Neural cell (in vitro differentiated cells): ENCODE measurements at regions not wholly inside any gene's neighbourhood (a gene's known extent, or its start where the extent isn't known, plus 50 kb on each side); places are given as distances from the start of the nearest gene placed in this dataset.

Experiments
- H2AFZ ChIP-seq: fragments of 200-600, 300-800 bp; sonication (generic), shearing (Covaris generic); 2 replicates; pipeline ENCODE4 v1.6.0; 2014; ENCODE audit warnings: low read depth, mild to moderate bottlenecking, antibody characterized with exemption, low read length, moderate library complexity
- H3F3A ChIP-seq: fragments of 200-600 bp; shearing (Covaris generic); 2 replicates; pipeline ENCODE4 v1.6.1; 2016; ENCODE audit warnings: mild to moderate bottlenecking, moderate library complexity, mixed read lengths, antibody characterized with exemption, low read length; ENCODE audit not compliant: insufficient read depth, poor library complexity, severe bottlenecking
- H3K27ac ChIP-seq: fragments of 200-600, 300-800 bp; sonication (generic), shearing (Covaris generic); 2 replicates; pipeline ENCODE4 v1.5.1; 2014; ENCODE audit warnings: mild to moderate bottlenecking, low read length, moderate library complexity
- H3K27me3 ChIP-seq: fragments of 300-800, 200-600 bp; sonication (generic), shearing (Covaris generic); 2 replicates; pipeline ENCODE4 v1.6.0; 2014; ENCODE audit warnings: mild to moderate bottlenecking, low read depth, low read length, moderate library complexity; ENCODE audit not compliant: insufficient read depth
- H3K36me3 ChIP-seq: fragments of 300-800, 200-600 bp; sonication (generic), shearing (Covaris generic); 2 replicates; pipeline ENCODE4 v1.5.1; 2014; ENCODE audit warnings: mild to moderate bottlenecking, antibody characterized with exemption, low read length, moderate library complexity; ENCODE audit not compliant: insufficient read depth
- H3K4me2 ChIP-seq: fragments of 300-800, 200-600 bp; sonication (generic), shearing (Covaris generic); 2 replicates; pipeline ENCODE4 v1.6.0; 2014; ENCODE audit warnings: mild to moderate bottlenecking, low read length
- H3K4me3 ChIP-seq: fragments of 300-800, 200-600 bp; sonication (generic), shearing (Covaris generic); 2 replicates; pipeline ENCODE4 v1.5.1; 2014; ENCODE audit warnings: mild to moderate bottlenecking, low read length, moderate library complexity
- H3K79me2 ChIP-seq: fragments of 200-600 bp; shearing (Covaris generic); replicated peaks from 2 replicates; pipeline ENCODE4 v1.6.0; 2014; ENCODE audit warnings: mild to moderate bottlenecking, low read length, moderate library complexity; ENCODE audit not compliant: insufficient read depth
- H3K9ac ChIP-seq: fragments of 300-800, 200-600 bp; sonication (generic), shearing (Covaris generic); 2 replicates; pipeline ENCODE4 v1.6.1; 2016; ENCODE audit warnings: mild to moderate bottlenecking, low read length, mixed read lengths
- H3K9me2 ChIP-seq: fragments of 200-600 bp; shearing (Covaris generic); 2 replicates; pipeline ENCODE4 v1.6.1; 2016; ENCODE audit warnings: mild to moderate bottlenecking, low read length, mixed read lengths; ENCODE audit not compliant: insufficient read depth
- H3K9me3 ChIP-seq: fragments of 200-600, 300-800 bp; sonication (generic), shearing (Covaris generic); 2 replicates; pipeline ENCODE4 v1.6.1; 2016; ENCODE audit warnings: mild to moderate bottlenecking, mixed run types, low read length, moderate library complexity, mixed read lengths
- H4K20me1 ChIP-seq: fragments of 200-600 bp; shearing (Covaris generic); 2 replicates; pipeline ENCODE4 v1.6.1; 2016; ENCODE audit warnings: mild to moderate bottlenecking, mixed run types; ENCODE audit not compliant: insufficient read depth
- EP300 ChIP-seq: fragments of 450-650 bp; conservative IDR thresholded peaks from 2 replicates; pipeline ENCODE4 v1.6.1; 2014; ENCODE audit warnings: antibody characterized with exemption, mild to moderate bottlenecking, moderate library complexity; ENCODE audit not compliant: poor library complexity, severe bottlenecking
- EZH2 ChIP-seq: fragments of 200-600, 300-800 bp; shearing (Covaris generic), sonication (generic); IDR thresholded peaks from 2 replicates; pipeline ENCODE4 v1.6.1; 2014; ENCODE audit warnings: antibody characterized with exemption, low read length, borderline replicate concordance, mild to moderate bottlenecking; ENCODE audit not compliant: insufficient read depth, poor library complexity, severe bottlenecking
- MXI1 ChIP-seq: fragments of 450-650 bp; conservative IDR thresholded peaks from 2 replicates; pipeline ENCODE4 v1.6.1; 2014; ENCODE audit warnings: antibody characterized with exemption, mild to moderate bottlenecking; ENCODE audit not compliant: poor library complexity, severe bottlenecking
- POLR2AphosphoS5 ChIP-seq: IDR thresholded peaks from 2 replicates; pipeline ENCODE4 v1.6.1; 2012
- RAD21 ChIP-seq: fragments of 450-650 bp; conservative IDR thresholded peaks from 2 replicates; pipeline ENCODE4 v1.6.1; 2014; ENCODE audit warnings: antibody characterized with exemption, mild to moderate bottlenecking, moderate library complexity
- SMC3 ChIP-seq: fragments of 450-650 bp; conservative IDR thresholded peaks from 2 replicates; pipeline ENCODE4 v1.6.1; 2014; ENCODE audit warnings: antibody characterized with exemption, mild to moderate bottlenecking, moderate library complexity; ENCODE audit not compliant: poor library complexity
- TAF1 ChIP-seq: IDR thresholded peaks from 2 replicates; pipeline ENCODE4 v1.6.1; 2012; ENCODE audit warnings: low read depth
- TF ChIP-seq, protein P1 (sequence below): fragments of 450-650 bp; IDR thresholded peaks from 2 replicates; pipeline ENCODE4 v1.5.1; 2014; ENCODE audit warnings: antibody characterized with exemption, mild to moderate bottlenecking, moderate library complexity; ENCODE audit not compliant: poor library complexity, severe bottlenecking
- TF ChIP-seq, protein P2 (sequence below): IDR thresholded peaks from 2 replicates; pipeline ENCODE4 v1.6.1; 2012; ENCODE audit warnings: borderline replicate concordance

DNA sequence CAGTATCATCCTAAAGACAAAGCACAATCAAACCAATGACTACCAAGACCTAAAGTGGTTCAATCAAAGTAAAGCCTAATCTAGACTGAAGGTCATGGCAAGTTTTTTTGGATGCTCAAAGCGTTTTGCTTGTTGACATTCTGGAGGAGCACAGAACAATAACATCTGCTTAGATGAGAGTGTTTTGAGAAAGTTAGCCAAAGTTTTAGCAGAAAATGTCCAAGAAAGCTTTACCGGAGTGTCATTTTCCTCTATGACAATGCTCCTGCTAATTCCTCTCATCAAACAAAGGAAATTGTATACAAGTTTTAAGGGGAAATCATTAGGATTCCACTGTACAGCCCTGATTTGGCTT, 256.9 kb upstream of the FAT3 start:
- H3K4me2 ChIP-seq, result no peak overlapping the region
- H3K36me3 ChIP-seq, result no peaks in the 10 kb centered on the region
- no peaks in the 10 kb centered on the region for H3K27me3 ChIP-seq
- H3K27ac ChIP-seq, result no peak overlapping the region
- no peak overlapping the region for H2AFZ ChIP-seq
- no peaks in the 10 kb centered on the region for H3F3A ChIP-seq
- no peaks in the 10 kb centered on the region for H3K9me2 ChIP-seq
- TF ChIP-seq RAD21 (no peak), EP300 (no peak), POLR2AphosphoS5 (no peak), TAF1 (no peak)
- TF ChIP-seq, protein P1, sequence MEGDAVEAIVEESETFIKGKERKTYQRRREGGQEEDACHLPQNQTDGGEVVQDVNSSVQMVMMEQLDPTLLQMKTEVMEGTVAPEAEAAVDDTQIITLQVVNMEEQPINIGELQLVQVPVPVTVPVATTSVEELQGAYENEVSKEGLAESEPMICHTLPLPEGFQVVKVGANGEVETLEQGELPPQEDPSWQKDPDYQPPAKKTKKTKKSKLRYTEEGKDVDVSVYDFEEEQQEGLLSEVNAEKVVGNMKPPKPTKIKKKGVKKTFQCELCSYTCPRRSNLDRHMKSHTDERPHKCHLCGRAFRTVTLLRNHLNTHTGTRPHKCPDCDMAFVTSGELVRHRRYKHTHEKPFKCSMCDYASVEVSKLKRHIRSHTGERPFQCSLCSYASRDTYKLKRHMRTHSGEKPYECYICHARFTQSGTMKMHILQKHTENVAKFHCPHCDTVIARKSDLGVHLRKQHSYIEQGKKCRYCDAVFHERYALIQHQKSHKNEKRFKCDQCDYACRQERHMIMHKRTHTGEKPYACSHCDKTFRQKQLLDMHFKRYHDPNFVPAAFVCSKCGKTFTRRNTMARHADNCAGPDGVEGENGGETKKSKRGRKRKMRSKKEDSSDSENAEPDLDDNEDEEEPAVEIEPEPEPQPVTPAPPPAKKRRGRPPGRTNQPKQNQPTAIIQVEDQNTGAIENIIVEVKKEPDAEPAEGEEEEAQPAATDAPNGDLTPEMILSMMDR, result no peak
- TF ChIP-seq, protein P2, sequence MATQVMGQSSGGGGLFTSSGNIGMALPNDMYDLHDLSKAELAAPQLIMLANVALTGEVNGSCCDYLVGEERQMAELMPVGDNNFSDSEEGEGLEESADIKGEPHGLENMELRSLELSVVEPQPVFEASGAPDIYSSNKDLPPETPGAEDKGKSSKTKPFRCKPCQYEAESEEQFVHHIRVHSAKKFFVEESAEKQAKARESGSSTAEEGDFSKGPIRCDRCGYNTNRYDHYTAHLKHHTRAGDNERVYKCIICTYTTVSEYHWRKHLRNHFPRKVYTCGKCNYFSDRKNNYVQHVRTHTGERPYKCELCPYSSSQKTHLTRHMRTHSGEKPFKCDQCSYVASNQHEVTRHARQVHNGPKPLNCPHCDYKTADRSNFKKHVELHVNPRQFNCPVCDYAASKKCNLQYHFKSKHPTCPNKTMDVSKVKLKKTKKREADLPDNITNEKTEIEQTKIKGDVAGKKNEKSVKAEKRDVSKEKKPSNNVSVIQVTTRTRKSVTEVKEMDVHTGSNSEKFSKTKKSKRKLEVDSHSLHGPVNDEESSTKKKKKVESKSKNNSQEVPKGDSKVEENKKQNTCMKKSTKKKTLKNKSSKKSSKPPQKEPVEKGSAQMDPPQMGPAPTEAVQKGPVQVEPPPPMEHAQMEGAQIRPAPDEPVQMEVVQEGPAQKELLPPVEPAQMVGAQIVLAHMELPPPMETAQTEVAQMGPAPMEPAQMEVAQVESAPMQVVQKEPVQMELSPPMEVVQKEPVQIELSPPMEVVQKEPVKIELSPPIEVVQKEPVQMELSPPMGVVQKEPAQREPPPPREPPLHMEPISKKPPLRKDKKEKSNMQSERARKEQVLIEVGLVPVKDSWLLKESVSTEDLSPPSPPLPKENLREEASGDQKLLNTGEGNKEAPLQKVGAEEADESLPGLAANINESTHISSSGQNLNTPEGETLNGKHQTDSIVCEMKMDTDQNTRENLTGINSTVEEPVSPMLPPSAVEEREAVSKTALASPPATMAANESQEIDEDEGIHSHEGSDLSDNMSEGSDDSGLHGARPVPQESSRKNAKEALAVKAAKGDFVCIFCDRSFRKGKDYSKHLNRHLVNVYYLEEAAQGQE, result no peak
- H3K4me3 ChIP-seq, result no peak overlapping the region
- H4K20me1 ChIP-seq, result no peaks in the 10 kb centered on the region
- no peaks in the 10 kb centered on the region for H3K9me3 ChIP-seq
- no peaks in the 10 kb centered on the region for H3K79me2 ChIP-seq
- no peak overlapping the region for H3K9ac ChIP-seq

DNA sequence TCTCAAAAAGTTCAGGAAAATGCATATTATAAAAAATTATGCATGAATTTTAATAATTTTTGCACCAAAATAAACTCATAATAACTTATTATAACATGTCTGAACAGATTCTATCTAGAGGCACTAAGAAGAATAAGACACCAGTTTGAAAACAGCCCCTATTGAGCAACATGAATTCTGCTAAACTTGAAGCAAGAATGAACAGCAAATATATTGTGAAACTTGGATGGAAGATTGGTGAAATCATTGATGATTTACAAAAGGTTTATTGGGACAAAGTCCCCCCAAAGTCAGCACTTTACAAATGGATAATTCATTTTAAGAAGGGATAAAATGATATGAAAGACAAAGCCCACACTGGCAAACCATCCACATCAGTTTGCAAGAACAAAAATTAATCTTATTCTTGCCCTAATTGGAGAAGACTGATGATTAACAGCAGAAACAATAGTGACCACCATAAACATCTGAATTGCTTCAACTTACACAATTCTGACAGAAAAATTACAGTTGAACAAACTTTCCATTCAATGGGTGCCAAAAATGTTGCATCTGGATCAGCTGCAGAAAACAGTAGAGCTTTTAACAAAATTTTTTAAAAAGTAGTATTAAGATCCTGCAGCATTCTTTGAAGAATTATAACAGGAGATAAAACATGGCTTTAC, 257.5 kb upstream of the FAT3 start:
- no peak overlapping the region for H3K4me3 ChIP-seq
- no peak overlapping the region for H3K4me2 ChIP-seq
- no peak overlapping the region for H3K27ac ChIP-seq
- no peaks in the 10 kb centered on the region for H4K20me1 ChIP-seq
- no peaks in the 10 kb centered on the region for H3K79me2 ChIP-seq
- TF ChIP-seq, protein P2, result no peak
- TF ChIP-seq MXI1, result no peak
- no peak for TF ChIP-seq EP300
- TF ChIP-seq, protein P1, result no peak
- no peak for TF ChIP-seq RAD21
- no peak for TF ChIP-seq SMC3
- TF ChIP-seq TAF1, result no peak
- TF ChIP-seq POLR2AphosphoS5, result no peak
- no peak for TF ChIP-seq EZH2
- no peaks in the 10 kb centered on the region for H3K9me3 ChIP-seq
- H3F3A ChIP-seq, result no peaks in the 10 kb centered on the region
- H3K9ac ChIP-seq, result no peak overlapping the region
- no peaks in the 10 kb centered on the region for H3K27me3 ChIP-seq
- H3K36me3 ChIP-seq, result no peaks in the 10 kb centered on the region
- no peak overlapping the region for H2AFZ ChIP-seq
- no peaks in the 10 kb centered on the region for H3K9me2 ChIP-seq
